Activated CD8-positive, alpha-beta memory T cell treated with anti-CD3 and anti-CD28 coated beads, Interleukin-2, amount 50 U/mL, for 24 hours (primary cell): ENCODE measurements at regions not wholly inside any gene's neighbourhood (a gene's known extent, or its start where the extent isn't known, plus 50 kb on each side); places are given as distances from the start of the nearest gene placed in this dataset.

ENCODE experiments used
- DNase-seq: peaks from one replicate; pipeline ENCODE4 v3.0.0-alpha.2; 2020; ENCODE audit errors: extremely low read depth

DNA sequence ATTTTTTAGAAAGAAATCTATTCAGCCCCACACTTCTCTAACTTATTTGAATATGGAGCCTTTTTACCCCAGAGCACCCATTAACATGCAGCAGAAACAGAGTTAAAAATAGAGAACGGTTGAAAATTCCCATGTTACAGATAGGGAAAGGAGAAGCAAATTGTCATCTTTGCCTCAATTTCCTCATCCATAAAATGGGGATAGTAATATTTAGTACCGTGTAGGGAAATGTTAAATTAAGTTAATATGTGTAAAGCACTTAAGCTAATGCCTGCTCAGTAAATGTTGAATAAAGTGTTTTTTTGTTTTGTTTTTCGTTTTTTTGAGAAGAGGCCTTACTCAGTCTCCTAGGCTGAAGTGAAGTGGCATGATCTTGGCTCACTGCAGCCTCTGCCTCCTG, 50.3 kb downstream of the NAV1 start:
- no peak for DNase-seq

DNA sequence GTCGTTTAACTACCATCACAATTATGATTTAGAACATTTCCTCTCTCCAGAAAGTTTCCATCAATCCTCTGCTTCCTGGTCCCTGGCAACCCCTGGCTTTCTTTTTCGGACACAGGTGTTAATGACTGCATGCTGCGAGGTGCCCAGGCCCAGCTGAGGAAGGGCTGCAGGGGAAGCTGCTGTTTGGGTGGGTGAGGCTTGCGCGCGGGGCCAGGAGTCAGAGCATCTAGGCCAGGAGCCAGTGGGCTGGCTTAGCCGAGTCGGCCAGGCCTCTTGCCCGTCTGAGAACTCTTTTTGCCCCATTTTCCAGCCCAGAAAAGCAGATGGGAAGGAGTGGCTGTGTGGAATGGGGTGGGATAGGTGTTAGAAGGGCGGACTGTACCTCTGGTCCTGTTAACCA, 51.5 kb downstream of the NAV1 start:
- no peak for DNase-seq

- DNase-seq: no peak
Measured at GRCh38 chr1:201591348-201591747, 52.4 kb downstream of the NAV1 start.

DNA sequence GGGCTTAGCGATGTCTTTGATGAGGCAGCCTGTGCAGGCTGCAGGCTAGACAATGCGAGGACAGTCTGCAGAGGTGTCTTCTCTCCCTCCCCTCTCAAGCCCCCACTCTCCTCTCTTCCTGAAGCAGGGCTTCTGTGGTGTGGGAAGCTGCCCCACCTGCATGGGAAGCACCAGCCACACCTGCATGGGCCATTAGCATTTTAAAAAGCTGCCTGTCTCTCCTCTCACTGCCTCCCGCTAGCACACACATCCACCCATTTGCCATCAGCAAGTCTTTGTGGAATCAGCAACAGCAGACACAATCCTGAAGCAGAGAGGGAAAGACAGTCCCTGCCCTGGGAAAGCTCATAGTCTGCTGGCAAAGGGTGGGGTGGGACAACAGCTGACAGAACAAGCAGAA, 53.1 kb downstream of the NAV1 start:
- DNase-seq: no peak

GRCh38 chr1:201593200-201593921, 54.4 kb downstream of the NAV1 start:
- no peak for DNase-seq

- DNase-seq: no peak
Measured at GRCh38 chr1:201594575-201595245, 55.8 kb downstream of the NAV1 start.

DNA sequence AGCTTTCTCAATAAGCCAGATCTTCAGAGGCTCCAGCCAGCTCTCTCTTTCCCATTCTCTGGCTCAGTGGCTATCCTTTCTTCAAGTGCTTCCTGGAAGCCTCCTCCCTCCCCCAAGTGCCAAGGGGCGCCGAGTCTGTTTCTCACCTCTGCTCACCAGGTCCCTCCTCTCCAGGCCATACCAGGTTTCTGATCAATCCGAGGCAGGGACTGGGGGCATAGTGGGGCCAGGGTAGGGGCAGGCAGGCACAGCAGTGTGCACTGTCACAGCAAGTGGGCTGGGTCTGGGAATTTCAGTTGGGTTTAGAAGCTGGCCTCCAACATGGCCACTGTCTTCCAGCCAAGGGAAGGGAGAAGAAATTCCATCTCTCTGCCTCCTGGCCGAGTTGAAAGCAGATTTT, 56.5 kb downstream of the NAV1 start:
- no peak for DNase-seq

DNA sequence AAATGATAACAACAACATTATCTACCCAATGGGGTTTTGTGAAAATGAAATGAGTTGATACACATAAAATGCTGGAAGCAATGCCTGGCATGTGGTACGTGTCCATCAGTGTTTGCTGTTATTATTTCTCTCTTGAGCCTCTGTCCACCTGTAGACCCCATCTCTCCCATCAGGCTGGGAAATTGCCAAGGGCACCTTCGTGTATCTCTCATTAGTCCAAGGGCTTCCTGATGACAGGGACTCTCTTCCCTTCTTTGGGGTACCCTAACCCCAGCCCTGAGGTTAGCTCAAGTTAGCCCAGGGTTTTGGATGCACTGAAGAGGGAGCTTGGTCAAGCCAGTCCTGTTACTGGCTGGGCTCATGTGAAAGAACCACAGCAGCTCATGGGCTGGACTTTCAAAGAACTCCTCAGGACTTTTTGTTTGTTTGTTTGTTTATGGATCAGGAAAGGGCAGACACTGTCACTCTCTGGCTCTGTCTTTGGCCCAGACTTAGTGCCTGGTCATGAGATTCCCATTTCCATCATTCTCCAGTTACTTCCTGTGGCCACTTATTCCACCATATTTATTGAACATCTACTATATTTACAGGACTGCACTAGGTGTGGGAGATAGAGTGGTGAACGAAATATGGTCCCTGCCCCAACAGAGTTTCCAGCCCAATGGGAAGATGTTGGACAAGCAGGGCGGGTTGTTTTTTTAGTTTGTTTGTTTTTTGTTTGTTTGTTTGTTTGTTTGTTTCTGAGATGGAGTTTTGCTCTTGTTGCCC, 57.4 kb downstream of the NAV1 start:
- DNase-seq: no peak

DNA sequence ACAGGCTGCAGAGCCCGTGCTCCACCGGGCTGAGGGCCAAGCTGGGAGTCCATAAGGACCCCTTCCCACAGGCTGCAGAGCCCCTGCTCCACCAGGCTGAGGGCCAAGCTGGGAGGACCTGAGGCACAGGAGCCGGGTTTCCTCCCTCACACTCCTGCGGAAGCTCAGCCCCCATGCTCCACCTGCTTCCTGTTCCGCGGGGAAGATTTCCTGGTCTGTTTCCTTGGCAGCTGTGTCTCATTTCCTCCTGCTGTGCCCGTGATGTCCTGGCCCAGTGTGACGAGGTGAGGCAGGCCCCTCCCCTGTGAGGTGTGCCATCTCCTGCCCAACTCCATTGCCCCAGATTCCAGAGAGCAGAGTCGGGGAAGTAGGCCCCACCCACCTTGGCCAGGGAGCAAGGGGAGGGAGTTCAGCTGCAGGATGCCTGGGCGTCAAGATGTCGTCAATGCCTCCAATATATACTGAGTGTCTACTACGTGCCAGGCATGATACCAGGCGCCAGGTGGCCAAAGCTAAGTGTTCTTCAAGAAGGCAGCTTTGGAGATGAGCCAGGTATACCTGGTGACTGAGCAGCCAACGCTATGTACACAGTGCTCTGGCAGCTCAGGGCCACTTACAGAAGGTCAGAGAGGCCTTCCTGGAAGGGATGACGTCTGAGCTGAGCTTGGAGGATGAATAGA, 58.8 kb downstream of the NAV1 start:
- DNase-seq: no peak

GRCh38 chr1:201598396-201598795, 59.5 kb downstream of the NAV1 start:
- DNase-seq: no peak

DNA sequence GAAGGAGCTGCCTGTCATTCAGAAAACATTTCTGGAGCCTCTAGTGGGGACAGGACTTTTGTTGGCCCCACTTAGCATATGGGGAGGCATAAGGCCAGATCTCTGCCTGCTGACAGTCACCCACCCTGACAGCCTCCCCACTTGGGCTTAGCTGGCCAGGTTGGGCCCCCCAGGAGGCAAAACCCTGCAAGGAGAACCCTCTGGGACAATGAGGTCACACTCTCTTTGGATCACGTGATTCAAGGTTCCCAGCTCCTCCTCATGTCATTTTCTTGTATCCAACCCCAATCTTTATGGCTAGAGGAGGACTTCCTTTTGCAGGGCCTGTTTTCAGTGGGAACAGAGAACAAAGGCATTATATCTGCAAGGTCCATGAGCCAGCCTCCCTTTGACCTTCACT, 60.0 kb downstream of the NAV1 start:
- DNase-seq: no peak

DNA sequence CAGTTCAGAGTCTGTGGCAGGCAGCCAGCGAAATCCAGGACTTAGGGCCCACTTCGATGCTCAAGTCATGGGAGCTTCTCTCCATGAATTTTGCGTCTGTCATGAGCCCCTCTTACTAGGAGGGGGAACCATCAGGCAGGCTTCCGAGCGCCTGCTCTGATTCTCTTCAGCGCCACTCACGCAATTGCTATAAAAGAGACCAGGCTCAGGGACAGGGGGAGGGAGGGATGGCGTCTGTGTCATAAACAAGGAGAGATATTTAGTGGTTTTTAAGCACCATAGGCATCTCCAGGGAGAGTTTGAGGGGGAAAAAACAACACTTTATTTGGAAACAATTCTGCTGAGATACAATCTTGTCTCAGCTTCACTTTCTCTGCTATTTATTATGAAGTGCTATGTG, 60.6 kb downstream of the NAV1 start:
- no peak for DNase-seq

GRCh38 chr1:201602413-201603265, 63.7 kb downstream of the NAV1 start:
- DNase-seq: no peak

DNA sequence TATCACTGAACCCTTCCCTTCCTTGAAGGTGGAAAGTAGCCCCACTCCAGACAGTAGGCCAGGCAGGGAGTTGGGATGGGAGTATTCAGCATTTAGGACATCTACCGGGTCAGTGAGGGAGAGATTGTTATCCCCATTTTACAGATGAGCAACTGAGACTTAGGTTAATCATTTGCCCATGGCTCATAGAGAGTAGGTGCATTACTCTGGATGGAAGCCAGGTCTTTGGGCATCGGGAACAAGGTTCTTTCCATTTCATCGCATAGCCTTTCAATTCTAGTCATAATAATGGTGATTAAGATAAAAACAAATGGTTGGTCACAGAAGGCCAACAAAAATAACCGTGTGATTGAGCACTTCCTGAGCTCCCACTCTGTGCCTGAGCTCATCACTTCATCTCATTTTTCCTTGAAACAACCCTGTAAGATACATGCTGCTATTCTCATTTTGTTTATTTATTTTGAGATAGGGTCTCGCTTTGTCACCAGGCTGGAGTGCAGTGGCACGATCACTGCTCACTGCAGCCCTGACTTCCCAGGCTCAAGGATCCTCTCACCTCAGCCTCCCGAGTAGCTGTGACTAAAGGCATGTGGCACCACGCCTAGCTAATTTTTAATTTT, 64.8 kb downstream of the NAV1 start:
- no peak for DNase-seq

DNA sequence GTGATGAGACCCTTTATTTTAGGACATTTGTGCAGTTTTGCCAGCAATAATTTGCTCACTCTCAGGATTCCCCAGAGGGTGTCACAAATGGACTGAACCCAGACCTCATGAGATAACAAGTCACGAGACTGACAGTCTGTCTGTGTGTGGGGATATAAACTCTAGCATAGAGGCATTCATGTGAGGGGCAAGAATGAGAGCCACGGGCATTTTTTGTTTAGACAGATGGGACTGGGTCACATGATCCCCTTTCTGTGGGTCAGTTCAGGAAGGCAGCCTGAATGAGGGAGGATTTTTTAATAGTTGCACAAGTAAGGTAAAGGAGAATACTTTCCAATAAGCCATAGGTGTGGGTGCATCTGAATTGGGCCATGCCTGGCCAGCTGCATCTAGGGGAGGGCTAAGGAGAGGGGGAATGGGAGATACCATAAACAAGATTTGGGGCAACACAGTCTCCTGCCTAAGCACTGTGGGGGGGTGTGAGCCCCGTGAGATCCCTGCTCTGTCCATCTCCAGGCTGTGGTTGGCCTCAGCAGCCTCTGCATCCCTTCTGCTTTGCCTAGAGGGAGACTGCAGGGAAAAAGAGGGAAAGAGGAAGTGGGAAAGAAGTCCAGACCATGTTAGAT, 66.6 kb downstream of the NAV1 start:
- no peak for DNase-seq

GRCh38 chr1:201606096-201606495, 67.2 kb downstream of the NAV1 start:
- no peak for DNase-seq

DNA sequence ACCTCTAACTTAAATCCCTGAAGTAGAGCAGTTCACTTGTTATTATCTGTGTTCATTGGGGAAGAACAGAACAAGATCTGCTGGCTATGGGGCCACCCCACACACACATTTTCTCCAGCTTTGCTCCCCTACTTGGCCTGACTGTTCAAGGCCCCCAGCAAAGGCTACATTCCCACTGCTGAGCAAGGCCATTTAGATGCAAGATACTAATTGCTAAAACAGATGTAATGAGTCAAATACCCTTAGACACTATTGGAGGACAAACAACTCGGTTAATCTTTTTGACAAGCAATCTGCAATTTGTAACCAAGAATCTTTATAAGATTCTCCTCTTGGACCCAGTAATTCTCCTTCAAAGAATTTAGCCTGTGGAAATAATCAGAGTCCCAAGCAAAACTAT, 67.7 kb downstream of the NAV1 start:
- no peak for DNase-seq

DNA sequence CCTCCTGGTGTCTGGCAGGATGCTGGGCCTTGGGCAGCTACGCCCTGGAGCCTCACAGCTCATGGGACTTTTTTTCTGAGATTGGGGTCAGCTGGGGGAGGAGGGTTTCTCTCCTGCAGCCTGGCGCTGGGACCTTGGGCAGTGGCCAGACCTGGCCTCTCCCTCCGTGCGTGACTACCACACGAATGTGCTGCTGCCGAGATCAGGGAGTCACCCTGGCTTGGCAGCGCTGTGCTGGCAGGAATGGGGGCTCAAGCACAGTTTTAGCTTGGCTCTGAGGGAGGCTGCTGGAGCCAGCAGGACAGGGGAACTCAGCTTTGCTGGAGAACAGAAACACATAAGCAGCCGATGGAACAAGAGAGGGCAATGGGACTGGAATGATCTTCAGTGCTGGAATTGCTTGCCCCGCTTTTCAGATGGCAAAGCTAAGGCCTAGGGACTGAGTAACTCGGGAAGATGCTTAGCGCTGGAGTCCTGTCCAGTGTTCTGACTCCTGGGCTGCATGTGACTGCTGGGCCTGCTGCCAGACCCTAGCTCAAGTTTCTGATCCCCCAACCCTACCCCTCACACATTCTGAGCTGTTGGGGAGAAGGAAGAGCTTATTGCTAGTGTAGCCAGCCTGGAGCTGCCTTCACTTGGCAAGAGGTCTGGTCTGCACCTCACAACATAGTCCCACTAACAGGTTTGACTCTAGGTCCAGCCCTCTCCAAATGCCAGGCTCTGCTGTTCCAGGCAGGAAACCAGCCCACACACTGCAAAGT, 69.9 kb downstream of the NAV1 start:
- DNase-seq: no peak

DNA sequence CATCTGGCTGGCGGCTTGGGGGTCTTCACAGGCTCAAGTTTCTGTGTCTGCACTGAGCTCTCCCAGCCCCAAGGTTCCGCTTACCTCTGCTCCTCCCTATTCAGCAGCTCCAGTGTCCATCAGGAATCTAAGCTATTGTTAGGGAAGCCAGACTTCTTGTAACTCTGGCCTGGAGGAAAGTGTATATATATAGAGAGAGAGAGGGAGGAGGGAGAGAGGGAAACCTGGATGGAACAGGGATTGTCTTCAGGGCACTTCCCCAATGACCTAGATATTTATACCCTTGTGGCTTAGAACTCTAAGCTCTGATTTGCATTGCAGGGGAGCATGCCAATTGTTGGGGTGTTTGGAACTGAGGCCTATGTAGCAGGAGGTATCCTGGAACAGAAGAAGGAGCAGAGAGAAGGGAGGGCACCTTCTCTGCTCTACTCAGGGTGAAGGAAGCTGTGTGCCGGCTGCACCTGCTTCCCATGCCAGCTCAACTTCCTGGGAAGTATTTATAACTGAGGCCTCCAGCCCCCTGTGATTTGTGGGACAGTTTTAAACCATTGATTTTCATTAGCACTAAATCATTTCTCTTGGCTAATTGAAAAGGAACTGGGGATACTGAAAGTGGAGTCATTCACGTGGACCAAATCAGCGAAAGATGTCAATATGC, 70.9 kb downstream of the NAV1 start:
- DNase-seq: no peak
